GM10266 (cell line): ENCODE measurements at regions not wholly inside any gene's neighbourhood (a gene's known extent, or its start where the extent isn't known, plus 50 kb on each side); places are given as distances from the start of the nearest gene placed in this dataset.

Experiments
- DNase-seq: peaks from one replicate; pipeline ENCODE4 v3.0.0; 2012; ENCODE audit errors: extremely low spot score
- CTCF ChIP-seq: IDR thresholded peaks from 2 replicates; pipeline ENCODE4 v1.5.1; 2012; ENCODE audit warnings: mild to moderate bottlenecking, low read depth; ENCODE audit not compliant: control insufficient read depth, insufficient read depth; ENCODE audit errors: missing control alignments

GRCh38 chr12:125202421-125202820 lies 137.2 kb downstream of the AACS start:
- TF ChIP-seq CTCF = no peak
- DNase-seq = no peak

- TF ChIP-seq CTCF = peak; percentile 46
- DNase-seq = peak; percentile 38
Measured at GRCh38 chr12:125203145-125203765, 138.0 kb downstream of the AACS start.

- no peak for TF ChIP-seq CTCF
- no peak for DNase-seq
Measured at GRCh38 chr12:125205386-125205785, 140.2 kb downstream of the AACS start.

- no peak for TF ChIP-seq CTCF
Measured at GRCh38 chr12:125206711-125207110, 141.5 kb downstream of the AACS start.

GRCh38 chr12:125208334-125208733 lies 143.1 kb downstream of the AACS start:
- no peak for TF ChIP-seq CTCF
- no peak for DNase-seq

More at GRCh38 chr12:125206711-125207110, 141.5 kb downstream of the AACS start:
- no peak for DNase-seq

GRCh38 chr12:125208942-125209341 lies 143.7 kb downstream of the AACS start:
- no peak for TF ChIP-seq CTCF
- no peak for DNase-seq

- no peak for TF ChIP-seq CTCF
- no peak for DNase-seq
Measured at GRCh38 chr12:125210104-125210755, 145.0 kb downstream of the AACS start.
